IMR-90 (cell line): ENCODE measurements at regions not wholly inside any gene's neighbourhood (a gene's known extent, or its start where the extent isn't known, plus 50 kb on each side); places are given as distances from the start of the nearest gene placed in this dataset.

Experiments
- CTCF ChIP-seq: conservative IDR thresholded peaks from 2 replicates; pipeline ENCODE4 v1.5.1; 2012; ENCODE audit warnings: mild to moderate bottlenecking, low read depth, low read length, improper control_type of control experiment
- RCOR1 ChIP-seq: IDR thresholded peaks from 2 replicates; pipeline ENCODE4 v1.6.1; 2012; ENCODE audit warnings: mild to moderate bottlenecking, low read length, improper control_type of control experiment; ENCODE audit not compliant: insufficient replicate concordance

- TF ChIP-seq RCOR1 (no peak), CTCF (no peak)
Measured at GRCh38 chr20:48205786-48206185, 420.5 kb upstream of the SULF2 start.
